B cell (primary cell): ENCODE measurements at regions not wholly inside any gene's neighbourhood (a gene's known extent, or its start where the extent isn't known, plus 50 kb on each side); places are given as distances from the start of the nearest gene placed in this dataset.

Experiments used
- ATAC-seq: fragments of 200-7000 bp; cut with Tn5 transposase; one replicate; pipeline ENCODE4 v1.10.0; 2021; ENCODE audit warnings: low read depth, mild to moderate bottlenecking, moderate number of reproducible peaks, moderate library complexity
- CTCF ChIA-PET: fragments of 350-600 bp; sonication (Branson Sonifier 250); formaldehyde crosslinking; loops from one replicate; lab custom pipeline; 2021; ENCODE audit warnings: antibody characterized with exemption, inconsistent platforms; lab: Charles Lee
- POLR2A ChIA-PET: fragments of 350-600 bp; sonication (Branson Sonifier 250); formaldehyde crosslinking; loops from one replicate; lab custom pipeline; 2021; ENCODE audit warnings: antibody characterized with exemption; lab: Charles Lee
- DNase-seq: peaks from one replicate; pipeline ENCODE4 v3.0.0; 2013
- H2AFZ ChIP-seq: 2 replicates; pipeline ENCODE4 v1.6.1; 2012; ENCODE audit warnings: mild to moderate bottlenecking, low read depth, low read length; ENCODE audit not compliant: insufficient read depth, poor library complexity, severe bottlenecking
- H3K27ac ChIP-seq, 2 donors: 1 replicate in 1 of 2; 2 replicates in 1 of 2; pipeline ENCODE4 v1.5.1; 2012 to 2013; ENCODE audit warnings: low read length in 2 of 2, mild to moderate bottlenecking in 2 of 2, moderate library complexity in 1 of 2
- H3K27me3 ChIP-seq, 4 experiments: fragments of 200-600 bp in 1 of 4; sonication (generic) in 1 of 4; replicated peaks in 1 of 4; 1 replicate in 2 of 4; 2 replicates in 2 of 4; pipeline versions ENCODE4 v1.6.1 to v1.7.0; 2013 to 2016; ENCODE audit warnings: low read length in 3 of 4, mild to moderate bottlenecking in 2 of 4, mixed read lengths in 1 of 4, moderate library complexity in 1 of 4; ENCODE audit not compliant: insufficient read depth in 4 of 4, control insufficient read depth in 3 of 4; ENCODE audit errors: control extremely low read depth in 1 of 4
- H3K36me3 ChIP-seq, 2 experiments: replicated peaks in 1 of 2; 1 replicate in 1 of 2; 2 replicates in 1 of 2; pipeline versions ENCODE4 v1.6.1 to v1.7.1; 2013; ENCODE audit warnings: low read length in 1 of 2; ENCODE audit not compliant: insufficient read depth in 2 of 2, control insufficient read depth in 1 of 2; ENCODE audit errors: control extremely low read depth in 1 of 2, extremely low read depth in 1 of 2
- H3K4me1 ChIP-seq, 2 donors: fragments of 200-600 bp in 1 of 2; sonication (generic) in 1 of 2; 1 replicate in 1 of 2; 2 replicates in 1 of 2; pipeline versions ENCODE4 v1.5.1 to v1.6.1; 2013 to 2017; ENCODE audit warnings: low read length in 2 of 2; ENCODE audit not compliant: control insufficient read depth in 2 of 2, insufficient read depth in 2 of 2
- H3K4me2 ChIP-seq: replicated peaks from 2 replicates; pipeline ENCODE3; 2012; ENCODE audit warnings: mild to moderate bottlenecking, low read depth, low read length; ENCODE audit not compliant: poor library complexity, severe bottlenecking
- H3K4me3 ChIP-seq, 5 experiments: fragments of 200-600 bp in 1 of 5; sonication (generic) in 1 of 5; 1 replicate in 3 of 5; 2 replicates in 2 of 5; pipeline versions ENCODE4 v1.5.1 to v1.7.0; 2011 to 2016; ENCODE audit warnings: low read length in 4 of 5, mild to moderate bottlenecking in 4 of 5, low read depth in 2 of 5, control low read depth in 1 of 5, moderate library complexity in 1 of 5; ENCODE audit not compliant: insufficient read depth in 1 of 5; ENCODE audit errors: control extremely low read depth in 1 of 5, extremely low read depth in 1 of 5
- H3K79me2 ChIP-seq: fragments of 200-600 bp; sonication (generic); one replicate; pipeline ENCODE4 v1.6.0; 2016; ENCODE audit warnings: low read length; ENCODE audit not compliant: control insufficient read depth, insufficient read depth
- H3K9ac ChIP-seq: fragments of 200-600 bp; sonication (generic); 2 replicates; pipeline ENCODE4 v1.6.1; 2017; ENCODE audit warnings: mild to moderate bottlenecking, low read length, moderate library complexity
- H3K9me3 ChIP-seq, 3 donors: one replicate each; pipeline versions ENCODE4 v1.6.1 to v1.7.1; 2013; ENCODE audit warnings: low read length in 2 of 3; ENCODE audit not compliant: control insufficient read depth in 2 of 3, insufficient read depth in 1 of 3; ENCODE audit errors: control extremely low read depth in 1 of 3
- H4K20me1 ChIP-seq: 2 replicates; pipeline ENCODE4 v1.6.0; 2012; ENCODE audit warnings: mild to moderate bottlenecking, low read length; ENCODE audit not compliant: insufficient read depth, control insufficient read depth, poor library complexity, severe bottlenecking
- H3K27ac Mint-ChIP-seq: one replicate; pipeline ENCODE4 v1.8.0; 2021; ENCODE audit warnings: mixed read lengths
- H3K27me3 Mint-ChIP-seq: one replicate; pipeline ENCODE4 v1.8.0; 2021; ENCODE audit warnings: mixed read lengths
- H3K4me1 Mint-ChIP-seq: one replicate; pipeline ENCODE4 v1.8.0; 2021; ENCODE audit warnings: mixed read lengths
- H3K4me3 Mint-ChIP-seq: one replicate; pipeline ENCODE4 v1.8.0; 2021; ENCODE audit warnings: mixed read lengths
- H3K9me3 Mint-ChIP-seq: one replicate; pipeline ENCODE4 v1.8.0; 2022; ENCODE audit warnings: mixed read lengths; ENCODE audit not compliant: insufficient read depth
- EZH2 ChIP-seq: IDR thresholded peaks from 2 replicates; pipeline ENCODE4 v1.6.1; 2012; ENCODE audit warnings: borderline replicate concordance, low read depth, mild to moderate bottlenecking, moderate library complexity, low read length; ENCODE audit not compliant: insufficient read depth, poor library complexity, severe bottlenecking
- WGBS: methylation state at CpG from one replicate; pipeline ENCODE4 v1.1.5; 2013; ENCODE audit warnings: missing lambda C conversion rate; ENCODE audit not compliant: insufficient coverage; 5-methylcytosine and 5-hydroxymethylcytosine counted together
- intact Hi-C: fragments of 100-400 bp; cut with micrococcal nuclease; formaldehyde crosslinking; loops from one replicate; pipeline ENCODE4 v1.10.0; 2022
- TF ChIP-seq, protein P1 (sequence below): fragments of 200-600 bp; IDR thresholded peaks from one replicate; pipeline ENCODE4 v1.8.0; 2022; ENCODE audit warnings: antibody characterized with exemption, mild to moderate bottlenecking

DNA sequence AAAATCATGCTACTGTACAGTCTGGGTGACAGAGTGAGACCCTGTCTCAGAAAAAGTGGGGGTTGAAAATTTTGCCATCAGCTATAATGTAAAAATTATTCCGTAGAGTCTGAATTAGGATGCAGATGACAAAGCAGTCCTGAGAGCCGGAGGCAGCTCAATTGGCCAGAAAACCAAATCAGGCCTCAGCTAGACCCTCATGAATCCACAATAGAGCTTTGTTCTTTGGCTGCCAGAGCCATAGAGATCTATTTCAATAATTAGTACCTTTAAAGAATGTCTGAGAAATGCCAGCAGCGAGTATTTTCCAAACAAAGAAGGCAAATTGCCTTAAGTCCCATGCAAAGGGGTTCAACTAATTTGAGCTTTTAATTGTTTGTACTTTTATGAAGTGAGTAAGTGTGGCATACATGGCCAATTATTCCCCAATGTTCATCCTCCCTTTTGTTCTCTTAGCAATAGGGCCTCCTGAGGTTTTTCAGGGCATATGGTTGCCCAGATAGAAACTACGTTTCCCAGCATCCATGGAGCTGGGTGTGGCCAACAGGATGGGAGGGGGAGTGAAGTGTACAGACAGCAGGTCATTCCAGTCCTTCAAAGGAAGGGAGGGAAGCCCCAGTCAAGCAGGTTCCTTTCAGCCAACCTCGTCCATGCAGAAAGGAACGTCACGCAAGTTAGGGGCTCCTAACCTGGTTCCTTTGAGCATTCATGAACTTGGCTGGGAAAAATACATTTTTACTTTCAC is 211.3 kb upstream of the APCDD1 start:
- ATAC-seq (no peak), DNase-seq (no peak)
- no peaks in the 10 kb centered on the region for H3K79me2 ChIP-seq
- 98% methylated on average over 5 of the region's 7 CpGs for WGBS
- no peak overlapping the region for H3K4me2 ChIP-seq
- H3K4me1 ChIP-seq, result no peaks in the 10 kb centered on the region
- H3K36me3 ChIP-seq, result no peaks in the 10 kb centered on the region
- no peaks in the 10 kb centered on the region for H4K20me1 ChIP-seq
- TF ChIP-seq, protein P1, sequence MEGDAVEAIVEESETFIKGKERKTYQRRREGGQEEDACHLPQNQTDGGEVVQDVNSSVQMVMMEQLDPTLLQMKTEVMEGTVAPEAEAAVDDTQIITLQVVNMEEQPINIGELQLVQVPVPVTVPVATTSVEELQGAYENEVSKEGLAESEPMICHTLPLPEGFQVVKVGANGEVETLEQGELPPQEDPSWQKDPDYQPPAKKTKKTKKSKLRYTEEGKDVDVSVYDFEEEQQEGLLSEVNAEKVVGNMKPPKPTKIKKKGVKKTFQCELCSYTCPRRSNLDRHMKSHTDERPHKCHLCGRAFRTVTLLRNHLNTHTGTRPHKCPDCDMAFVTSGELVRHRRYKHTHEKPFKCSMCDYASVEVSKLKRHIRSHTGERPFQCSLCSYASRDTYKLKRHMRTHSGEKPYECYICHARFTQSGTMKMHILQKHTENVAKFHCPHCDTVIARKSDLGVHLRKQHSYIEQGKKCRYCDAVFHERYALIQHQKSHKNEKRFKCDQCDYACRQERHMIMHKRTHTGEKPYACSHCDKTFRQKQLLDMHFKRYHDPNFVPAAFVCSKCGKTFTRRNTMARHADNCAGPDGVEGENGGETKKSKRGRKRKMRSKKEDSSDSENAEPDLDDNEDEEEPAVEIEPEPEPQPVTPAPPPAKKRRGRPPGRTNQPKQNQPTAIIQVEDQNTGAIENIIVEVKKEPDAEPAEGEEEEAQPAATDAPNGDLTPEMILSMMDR, result no peak
- TF ChIP-seq EZH2, result no peak
- no peaks in the 10 kb centered on the region for H3K27me3 ChIP-seq
- Mint-ChIP-seq H3K4me1 (no peaks in the 10 kb centered on the region), H3K4me3 (no peak overlapping the region), H3K9me3 (no peaks in the 10 kb centered on the region), H3K27ac (no peak overlapping the region), H3K27me3 (no peaks in the 10 kb centered on the region)
- intact Hi-C loops, result no loop called here
- H3K27ac ChIP-seq, result no peak overlapping the region
- no peak overlapping the region for H2AFZ ChIP-seq
- ChIA-PET CTCF (no interaction called here), POLR2A (no interaction called here)
- H3K9me3 ChIP-seq, result no peaks in the 10 kb centered on the region
- H3K9ac ChIP-seq, result no peak overlapping the region
- H3K4me3 ChIP-seq, result no peak overlapping the region

DNA sequence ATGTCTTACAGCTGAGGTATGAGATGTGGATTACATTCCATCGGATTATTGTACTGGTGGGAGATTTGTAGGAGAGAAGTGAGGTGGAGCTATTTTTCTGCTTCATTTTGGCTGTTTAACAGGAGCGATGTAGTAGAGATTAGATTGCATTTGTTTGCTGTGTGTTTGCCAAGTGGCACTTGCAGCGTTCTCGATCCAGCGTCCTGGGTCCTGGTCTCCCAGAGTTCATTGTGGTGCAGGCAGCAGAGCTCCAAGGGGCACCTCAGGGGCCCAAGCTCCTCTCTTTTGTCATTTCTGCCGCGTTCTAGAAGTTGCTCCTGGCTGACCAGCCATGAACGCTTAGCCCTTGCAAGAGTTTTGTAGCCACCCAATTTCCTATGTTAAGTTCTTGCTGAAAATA is 210.1 kb upstream of the APCDD1 start:
- ChIA-PET POLR2A (no interaction called here), CTCF (no interaction called here)
- Histone ChIP-seq H3K4me3 (no peak overlapping the region), H3K79me2 (no peaks in the 10 kb centered on the region), H3K9me3 (no peaks in the 10 kb centered on the region), H3K4me2 (no peak overlapping the region), H2AFZ (no peak overlapping the region), H3K36me3 (no peaks in the 10 kb centered on the region), H4K20me1 (no peaks in the 10 kb centered on the region), H3K27ac (no peak overlapping the region), H3K9ac (no peak overlapping the region), H3K4me1 (no peaks in the 10 kb centered on the region), H3K27me3 (no peaks in the 10 kb centered on the region)
- intact Hi-C loops, result no loop called here
- no peak overlapping the region for H3K4me3 Mint-ChIP-seq
- H3K9me3 Mint-ChIP-seq, result no peaks in the 10 kb centered on the region
- no peaks in the 10 kb centered on the region for H3K27me3 Mint-ChIP-seq
- WGBS, result 95% methylated on average over 8 of the region's 8 CpGs
- no peak for ATAC-seq
- TF ChIP-seq, protein P1, result no peak
- TF ChIP-seq EZH2, result no peak
- H3K4me1 Mint-ChIP-seq, result no peaks in the 10 kb centered on the region
- DNase-seq, result no peak
- H3K27ac Mint-ChIP-seq, result no peak overlapping the region
